OCI-LY3 (cell line): ENCODE measurements at regions not wholly inside any gene's neighbourhood (a gene's known extent, or its start where the extent isn't known, plus 50 kb on each side); places are given as distances from the start of the nearest gene placed in this dataset.

Source experiments
- H2AFZ ChIP-seq: fragments of 200-600, 300-600 bp; shearing (Covaris generic); 2 replicates; pipeline ENCODE4 v1.6.0; 2014; ENCODE audit warnings: antibody characterized with exemption, low read depth, low read length
- H3K27ac ChIP-seq: fragments of 200-600, 300-600 bp; sonication (generic); 2 replicates; pipeline ENCODE4 v1.5.1; 2014; ENCODE audit warnings: mild to moderate bottlenecking, low read length, moderate library complexity, mixed read lengths
- H3K27me3 ChIP-seq: fragments of 200-600, 300-600 bp; sonication (generic); 2 replicates; pipeline ENCODE4 v1.6.1; 2014; ENCODE audit warnings: low read depth, low read length, mixed read lengths
- H3K36me3 ChIP-seq: fragments of 200-600, 300-600 bp; sonication (generic); replicated peaks from 2 replicates; pipeline ENCODE3; 2014; ENCODE audit warnings: low read depth, low read length, mixed read lengths
- H3K4me1 ChIP-seq: fragments of 300-600, 200-600 bp; sonication (generic); 2 replicates; pipeline ENCODE4 v1.6.1; 2014; ENCODE audit warnings: low read length, mixed read lengths
- H3K4me2 ChIP-seq: fragments of 200-600, 300-600 bp; sonication (generic); 2 replicates; pipeline ENCODE4 v1.6.1; 2014; ENCODE audit warnings: low read length, mixed read lengths
- H3K4me3 ChIP-seq: fragments of 300-600, 200-600 bp; sonication (generic); 2 replicates; pipeline ENCODE4 v1.5.1; 2014; ENCODE audit warnings: antibody characterized with exemption, mild to moderate bottlenecking, low read length, moderate library complexity
- H3K79me2 ChIP-seq: fragments of 300-600, 200-600 bp; shearing (Covaris generic); 2 replicates; pipeline ENCODE4 v1.6.1; 2014; ENCODE audit warnings: mild to moderate bottlenecking, low read length, mixed read lengths
- H3K9ac ChIP-seq: fragments of 300-600, 200-600 bp; shearing (Covaris generic); 2 replicates; pipeline ENCODE4 v1.6.0; 2014; ENCODE audit warnings: mild to moderate bottlenecking, low read length, moderate library complexity
- H3K9me3 ChIP-seq: fragments of 200-600, 300-600 bp; shearing (Covaris generic); 2 replicates; pipeline ENCODE4 v1.6.1; 2014; ENCODE audit warnings: low read length, mixed read lengths; ENCODE audit not compliant: insufficient read depth
- H4K20me1 ChIP-seq: fragments of 200-600, 300-600 bp; sonication (generic); 2 replicates; pipeline ENCODE4 v1.6.1; 2016; ENCODE audit warnings: low read length, mixed read lengths; ENCODE audit not compliant: insufficient read depth
- EZH2phosphoT487 ChIP-seq: fragments of 200-600 bp; shearing (Covaris generic); IDR thresholded peaks from 2 replicates; pipeline ENCODE4 v1.6.1; 2018; ENCODE audit warnings: antibody characterized with exemption, mixed run types, low read depth
- TF ChIP-seq, protein P1 (sequence below): fragments of 200-600, 300-600 bp; sonication (generic); IDR thresholded peaks from 2 replicates; pipeline ENCODE4 v1.5.1; 2014; ENCODE audit warnings: antibody characterized with exemption, low read length, low read depth

DNA sequence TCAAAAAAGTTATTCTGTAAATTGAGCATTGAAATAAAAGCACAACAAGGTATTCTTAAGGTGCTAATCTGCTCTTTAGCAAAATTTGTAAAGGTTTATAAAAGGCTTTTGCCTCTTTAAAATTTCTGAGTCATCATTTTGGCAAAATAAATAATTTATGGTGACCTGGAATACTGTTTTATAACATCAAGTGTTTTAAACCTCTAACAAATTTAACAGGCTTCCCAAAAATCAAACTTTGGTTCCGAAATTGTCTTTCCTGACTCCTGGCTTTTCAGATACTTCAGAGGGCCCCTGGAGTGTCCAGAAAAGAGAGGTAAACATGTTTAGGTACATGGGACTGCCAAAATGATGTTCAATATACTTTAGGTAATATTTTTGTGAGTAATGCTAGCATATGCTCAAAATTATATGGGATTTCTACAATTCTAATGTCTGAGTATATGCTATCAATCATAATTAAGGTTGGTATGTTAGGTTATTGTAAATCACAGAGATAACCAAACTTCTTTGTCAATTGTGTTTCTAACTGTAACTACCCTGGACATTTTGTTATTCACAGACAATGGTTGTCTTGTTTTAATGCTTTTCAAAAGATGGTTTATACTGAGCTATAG, 160.3 kb upstream of the OLIG3 start:
- no peaks in the 10 kb centered on the region for H3K27me3 ChIP-seq
- no peak overlapping the region for H3K4me3 ChIP-seq
- no peaks in the 10 kb centered on the region for H4K20me1 ChIP-seq
- no peak overlapping the region for H3K4me2 ChIP-seq
- H3K9ac ChIP-seq, result no peak overlapping the region
- no peaks in the 10 kb centered on the region for H3K79me2 ChIP-seq
- H3K36me3 ChIP-seq, result no peaks in the 10 kb centered on the region
- TF ChIP-seq EZH2phosphoT487, result no peak
- TF ChIP-seq, protein P1, sequence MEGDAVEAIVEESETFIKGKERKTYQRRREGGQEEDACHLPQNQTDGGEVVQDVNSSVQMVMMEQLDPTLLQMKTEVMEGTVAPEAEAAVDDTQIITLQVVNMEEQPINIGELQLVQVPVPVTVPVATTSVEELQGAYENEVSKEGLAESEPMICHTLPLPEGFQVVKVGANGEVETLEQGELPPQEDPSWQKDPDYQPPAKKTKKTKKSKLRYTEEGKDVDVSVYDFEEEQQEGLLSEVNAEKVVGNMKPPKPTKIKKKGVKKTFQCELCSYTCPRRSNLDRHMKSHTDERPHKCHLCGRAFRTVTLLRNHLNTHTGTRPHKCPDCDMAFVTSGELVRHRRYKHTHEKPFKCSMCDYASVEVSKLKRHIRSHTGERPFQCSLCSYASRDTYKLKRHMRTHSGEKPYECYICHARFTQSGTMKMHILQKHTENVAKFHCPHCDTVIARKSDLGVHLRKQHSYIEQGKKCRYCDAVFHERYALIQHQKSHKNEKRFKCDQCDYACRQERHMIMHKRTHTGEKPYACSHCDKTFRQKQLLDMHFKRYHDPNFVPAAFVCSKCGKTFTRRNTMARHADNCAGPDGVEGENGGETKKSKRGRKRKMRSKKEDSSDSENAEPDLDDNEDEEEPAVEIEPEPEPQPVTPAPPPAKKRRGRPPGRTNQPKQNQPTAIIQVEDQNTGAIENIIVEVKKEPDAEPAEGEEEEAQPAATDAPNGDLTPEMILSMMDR, result no peak
- peaks cover 3% of the 10 kb centered on the region; the same call in 1 of the 2 replicates for H3K4me1 ChIP-seq
- H3K9me3 ChIP-seq, result no peaks in the 10 kb centered on the region
- no peak overlapping the region for H3K27ac ChIP-seq
- no peak overlapping the region for H2AFZ ChIP-seq

DNA sequence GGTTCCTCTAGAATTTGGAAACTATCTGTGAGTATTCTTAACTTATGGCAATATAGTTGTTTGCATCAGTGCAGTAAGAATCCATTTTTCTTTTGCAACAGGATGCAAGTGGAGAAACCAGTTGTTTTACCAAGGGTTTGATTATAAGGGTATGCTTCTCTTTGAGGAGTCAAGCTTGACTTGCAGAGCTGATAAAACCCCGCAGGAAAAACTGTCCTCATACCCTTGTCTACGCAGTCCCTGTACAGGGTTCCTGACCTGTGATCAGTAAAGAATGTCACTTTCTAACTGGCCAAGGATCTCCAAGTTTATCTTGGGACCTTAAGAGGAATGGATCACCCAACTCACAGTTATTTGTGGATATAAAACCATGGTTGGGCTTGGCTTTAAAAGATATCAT, 161.1 kb upstream of the OLIG3 start:
- H3K27ac ChIP-seq, result no peak overlapping the region
- no peak overlapping the region for H2AFZ ChIP-seq
- no peaks in the 10 kb centered on the region for H4K20me1 ChIP-seq
- H3K27me3 ChIP-seq, result no peaks in the 10 kb centered on the region
- H3K4me1 ChIP-seq, result no peaks in the 10 kb centered on the region
- H3K9ac ChIP-seq, result no peak overlapping the region
- no peak overlapping the region for H3K4me2 ChIP-seq
- TF ChIP-seq EZH2phosphoT487, result no peak
- TF ChIP-seq, protein P1, result no peak
- H3K36me3 ChIP-seq, result no peaks in the 10 kb centered on the region
- H3K9me3 ChIP-seq, result no peaks in the 10 kb centered on the region
- H3K4me3 ChIP-seq, result no peak overlapping the region
- no peaks in the 10 kb centered on the region for H3K79me2 ChIP-seq

DNA sequence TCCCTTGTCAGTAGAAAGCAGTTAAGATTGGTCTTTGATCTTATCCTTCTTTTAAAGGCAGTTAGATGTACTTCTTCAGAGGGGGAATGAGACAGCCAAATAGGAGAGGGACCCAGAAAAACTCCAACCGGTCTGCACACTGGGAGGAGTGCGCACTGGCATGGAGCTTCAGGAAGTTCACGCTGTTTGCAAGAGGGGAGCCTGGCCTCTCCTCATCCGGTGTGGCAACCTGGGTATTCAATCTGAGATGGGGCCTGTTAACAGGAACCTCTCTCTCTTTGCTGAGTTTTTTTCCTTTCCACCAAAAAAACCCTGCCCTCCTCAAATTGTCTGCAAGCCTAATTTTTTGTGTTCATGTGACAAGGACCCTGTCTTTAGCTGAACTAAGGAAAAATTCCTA, 162.5 kb upstream of the OLIG3 start:
- no peaks in the 10 kb centered on the region for H3K79me2 ChIP-seq
- H3K27me3 ChIP-seq, result no peaks in the 10 kb centered on the region
- TF ChIP-seq, protein P1, result no peak
- TF ChIP-seq EZH2phosphoT487, result no peak
- H3K4me1 ChIP-seq, result peaks cover 2% of the 10 kb centered on the region; the same call in 1 of the 2 replicates
- no peaks in the 10 kb centered on the region for H3K9me3 ChIP-seq
- no peak overlapping the region for H2AFZ ChIP-seq
- H4K20me1 ChIP-seq, result no peaks in the 10 kb centered on the region
- H3K27ac ChIP-seq, result no peak overlapping the region
- no peaks in the 10 kb centered on the region for H3K36me3 ChIP-seq
- no peak overlapping the region for H3K4me2 ChIP-seq
- no peak overlapping the region for H3K9ac ChIP-seq
- H3K4me3 ChIP-seq, result no peak overlapping the region

DNA sequence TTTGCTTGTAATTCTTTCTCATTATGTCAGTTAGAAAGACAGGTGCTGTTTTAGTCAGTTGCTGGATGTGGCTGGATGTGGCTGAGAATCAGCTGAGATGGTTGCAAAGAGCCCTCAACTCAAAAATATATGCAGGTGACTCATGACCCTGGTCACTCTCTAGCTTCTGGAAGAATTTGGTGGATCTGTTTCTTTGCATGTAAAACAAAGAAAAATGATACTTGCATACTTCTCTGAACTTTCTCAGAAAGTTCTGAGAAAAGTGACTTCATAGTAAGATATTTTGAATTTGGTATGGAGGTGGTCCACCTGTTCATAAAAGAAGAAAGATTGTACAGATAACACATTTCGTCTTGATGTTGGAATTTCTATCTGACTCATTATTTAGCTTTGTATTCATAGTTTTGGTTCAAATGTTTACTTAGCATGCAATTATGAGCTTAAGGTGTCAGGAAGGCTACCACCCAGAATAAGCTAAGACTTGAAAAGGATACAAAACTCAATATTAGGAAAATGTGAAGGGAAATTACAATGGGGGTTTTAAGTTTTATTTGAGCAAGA, 163.2 kb upstream of the OLIG3 start:
- H3K4me1 ChIP-seq, result peaks cover 5% of the 10 kb centered on the region; the same call in 1 of the 2 replicates
- H3K79me2 ChIP-seq, result no peaks in the 10 kb centered on the region
- TF ChIP-seq, protein P1, result no peak

More for the DNA sequence above, 163.2 kb upstream of the OLIG3 start:
- Histone ChIP-seq H3K4me3 (no peak overlapping the region), H3K27ac (no peak overlapping the region), H2AFZ (no peak overlapping the region), H3K9me3 (no peaks in the 10 kb centered on the region), H3K36me3 (no peaks in the 10 kb centered on the region), H3K9ac (no peak overlapping the region), H4K20me1 (no peaks in the 10 kb centered on the region), H3K27me3 (no peaks in the 10 kb centered on the region), H3K4me2 (no peak overlapping the region)
